Panc1 (cell line): ENCODE measurements at regions not wholly inside any gene's neighbourhood (a gene's known extent, or its start where the extent isn't known, plus 50 kb on each side); places are given as distances from the start of the nearest gene placed in this dataset.

Experiments
- ATAC-seq: fragments of 200-7000 bp; cut with Tn5 transposase; 2 replicates; pipeline ENCODE4 v1.9.1; 2020; ENCODE audit warnings: mild to moderate bottlenecking, moderate library complexity
- BruUV-seq: library from RNA; stranded (reverse); fragments of 400-500 nt; replicated peaks from 2 replicates; lab custom pipeline; 2021; lab: Mats Ljungman, UMichigan
- CTCF ChIA-PET: fragments of 300-600 bp; sonication (Branson Sonifier 250); formaldehyde crosslinking; loops from one replicate; lab custom pipeline; 2022; ENCODE audit warnings: antibody characterized with exemption; lab: Charles Lee
- POLR2A ChIA-PET: fragments of 300-600 bp; sonication (Branson Sonifier 250); formaldehyde crosslinking; loops from one replicate; lab custom pipeline; 2022; ENCODE audit warnings: antibody characterized with exemption; lab: Charles Lee
- DNase-seq: peaks from one replicate; pipeline ENCODE4 v3.0.0-alpha.2; 2010; ENCODE audit warnings: low read depth, low spot score
- H3K27ac ChIP-seq: 2 replicates; pipeline ENCODE4 v1.5.1; 2011; ENCODE audit warnings: mild to moderate bottlenecking, low read length, inconsistent platforms
- H3K27me3 ChIP-seq: fragments of 200-500 bp; sonication (Bioruptor generic); 2 replicates; pipeline ENCODE4 v1.6.0; 2014; ENCODE audit warnings: low read length, inconsistent platforms; ENCODE audit not compliant: control insufficient read depth, insufficient read depth
- H3K36me3 ChIP-seq: fragments of 200-500 bp; sonication (Bioruptor generic); 2 replicates; pipeline ENCODE4 v1.5.1; 2014; ENCODE audit warnings: inconsistent platforms, mild to moderate bottlenecking, low read length, moderate library complexity; ENCODE audit not compliant: control insufficient read depth, insufficient read depth
- H3K4me1 ChIP-seq: 2 replicates; pipeline ENCODE4 v1.5.1; 2011; ENCODE audit warnings: inconsistent platforms, mild to moderate bottlenecking, low read length, moderate library complexity; ENCODE audit not compliant: control insufficient read depth, insufficient read depth
- H3K4me3 ChIP-seq, 2 experiments: 2 replicates each; pipeline ENCODE4 v1.5.1; 2011 to 2012; ENCODE audit warnings: low read depth in 2 of 2, low read length in 2 of 2, mild to moderate bottlenecking in 2 of 2, inconsistent platforms in 1 of 2, moderate library complexity in 1 of 2
- H3K9me3 ChIP-seq: fragments of 200-500 bp; sonication (Bioruptor generic); 2 replicates; pipeline ENCODE4 v1.5.1; 2014; ENCODE audit warnings: low read depth, mild to moderate bottlenecking, inconsistent platforms, low read length, moderate library complexity; ENCODE audit not compliant: control insufficient read depth, insufficient read depth
- POLR2AphosphoS5 ChIP-seq: IDR thresholded peaks from 2 replicates; pipeline ENCODE4 v1.6.1; 2012; ENCODE audit warnings: mild to moderate bottlenecking, low read depth, low read length, moderate library complexity
- SIN3A ChIP-seq: IDR thresholded peaks from 2 replicates; pipeline ENCODE4 v1.6.1; 2012; ENCODE audit warnings: low read depth, mild to moderate bottlenecking, low read length, moderate library complexity, borderline replicate concordance; ENCODE audit not compliant: insufficient read depth
- TCF7L2 ChIP-seq: IDR thresholded peaks from 2 replicates; pipeline ENCODE4 v1.6.1; 2011; ENCODE audit warnings: mild to moderate bottlenecking, low read depth, low read length, inconsistent platforms
- in situ Hi-C: cut with HindIII; loops from 2 replicates; pipeline ENCODE4 v1.10.0; 2016; ENCODE audit warnings: low sequenced_read_pairs, low pct_unique_long_range_greater_than_20kb
- intact Hi-C: fragments of 100-400 bp; cut with micrococcal nuclease; formaldehyde crosslinking; loops from one replicate; pipeline ENCODE4 v1.10.0; 2022; ENCODE audit not compliant: unreplicated experiment
- TF ChIP-seq, protein P1 (sequence below): fragments of 450-650 bp; IDR thresholded peaks from 2 replicates; pipeline ENCODE4 v1.5.1; 2017; ENCODE audit warnings: mild to moderate bottlenecking
- TF ChIP-seq, protein P2 (sequence below), 2 experiments: IDR thresholded peaks; 2 replicates each; pipeline ENCODE4 v1.6.1; 2011 to 2012; ENCODE audit warnings: low read depth in 2 of 2, control low read depth in 1 of 2, low read length in 1 of 2, mild to moderate bottlenecking in 1 of 2, moderate library complexity in 1 of 2; ENCODE audit not compliant: insufficient read depth in 1 of 2

DNA sequence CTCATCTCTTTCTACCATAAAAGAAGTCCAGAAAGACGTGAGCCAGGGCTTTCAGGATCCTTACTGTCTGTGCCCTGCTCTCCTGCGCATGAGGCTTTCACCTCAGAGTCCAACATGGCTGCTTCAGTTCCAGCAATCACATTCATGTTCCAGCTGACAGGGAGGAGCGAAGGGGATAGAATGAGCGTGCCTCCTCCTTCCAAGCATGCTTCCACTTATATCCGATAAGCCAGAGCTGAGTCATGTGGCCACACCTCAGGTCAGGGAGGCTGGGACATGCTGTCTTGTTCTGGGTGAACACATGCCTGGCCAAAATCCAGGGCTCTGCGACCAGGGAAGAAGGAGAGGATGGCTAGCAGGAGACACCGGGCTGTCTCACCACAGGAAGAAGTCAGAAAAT lies 248.2 kb downstream of the SKAP2 start:
- intact Hi-C loops, result no loop called here
- ChIA-PET POLR2A (no interaction called here), CTCF (no interaction called here)
- H3K36me3 ChIP-seq, result no peaks in the 10 kb centered on the region
- no peak overlapping the region for H3K27ac ChIP-seq
- DNase-seq, result no peak
- no peak overlapping the region for H3K4me3 ChIP-seq
- no peak for ATAC-seq
- TF ChIP-seq, protein P1, sequence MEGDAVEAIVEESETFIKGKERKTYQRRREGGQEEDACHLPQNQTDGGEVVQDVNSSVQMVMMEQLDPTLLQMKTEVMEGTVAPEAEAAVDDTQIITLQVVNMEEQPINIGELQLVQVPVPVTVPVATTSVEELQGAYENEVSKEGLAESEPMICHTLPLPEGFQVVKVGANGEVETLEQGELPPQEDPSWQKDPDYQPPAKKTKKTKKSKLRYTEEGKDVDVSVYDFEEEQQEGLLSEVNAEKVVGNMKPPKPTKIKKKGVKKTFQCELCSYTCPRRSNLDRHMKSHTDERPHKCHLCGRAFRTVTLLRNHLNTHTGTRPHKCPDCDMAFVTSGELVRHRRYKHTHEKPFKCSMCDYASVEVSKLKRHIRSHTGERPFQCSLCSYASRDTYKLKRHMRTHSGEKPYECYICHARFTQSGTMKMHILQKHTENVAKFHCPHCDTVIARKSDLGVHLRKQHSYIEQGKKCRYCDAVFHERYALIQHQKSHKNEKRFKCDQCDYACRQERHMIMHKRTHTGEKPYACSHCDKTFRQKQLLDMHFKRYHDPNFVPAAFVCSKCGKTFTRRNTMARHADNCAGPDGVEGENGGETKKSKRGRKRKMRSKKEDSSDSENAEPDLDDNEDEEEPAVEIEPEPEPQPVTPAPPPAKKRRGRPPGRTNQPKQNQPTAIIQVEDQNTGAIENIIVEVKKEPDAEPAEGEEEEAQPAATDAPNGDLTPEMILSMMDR, result no peak
- TF ChIP-seq, protein P2, sequence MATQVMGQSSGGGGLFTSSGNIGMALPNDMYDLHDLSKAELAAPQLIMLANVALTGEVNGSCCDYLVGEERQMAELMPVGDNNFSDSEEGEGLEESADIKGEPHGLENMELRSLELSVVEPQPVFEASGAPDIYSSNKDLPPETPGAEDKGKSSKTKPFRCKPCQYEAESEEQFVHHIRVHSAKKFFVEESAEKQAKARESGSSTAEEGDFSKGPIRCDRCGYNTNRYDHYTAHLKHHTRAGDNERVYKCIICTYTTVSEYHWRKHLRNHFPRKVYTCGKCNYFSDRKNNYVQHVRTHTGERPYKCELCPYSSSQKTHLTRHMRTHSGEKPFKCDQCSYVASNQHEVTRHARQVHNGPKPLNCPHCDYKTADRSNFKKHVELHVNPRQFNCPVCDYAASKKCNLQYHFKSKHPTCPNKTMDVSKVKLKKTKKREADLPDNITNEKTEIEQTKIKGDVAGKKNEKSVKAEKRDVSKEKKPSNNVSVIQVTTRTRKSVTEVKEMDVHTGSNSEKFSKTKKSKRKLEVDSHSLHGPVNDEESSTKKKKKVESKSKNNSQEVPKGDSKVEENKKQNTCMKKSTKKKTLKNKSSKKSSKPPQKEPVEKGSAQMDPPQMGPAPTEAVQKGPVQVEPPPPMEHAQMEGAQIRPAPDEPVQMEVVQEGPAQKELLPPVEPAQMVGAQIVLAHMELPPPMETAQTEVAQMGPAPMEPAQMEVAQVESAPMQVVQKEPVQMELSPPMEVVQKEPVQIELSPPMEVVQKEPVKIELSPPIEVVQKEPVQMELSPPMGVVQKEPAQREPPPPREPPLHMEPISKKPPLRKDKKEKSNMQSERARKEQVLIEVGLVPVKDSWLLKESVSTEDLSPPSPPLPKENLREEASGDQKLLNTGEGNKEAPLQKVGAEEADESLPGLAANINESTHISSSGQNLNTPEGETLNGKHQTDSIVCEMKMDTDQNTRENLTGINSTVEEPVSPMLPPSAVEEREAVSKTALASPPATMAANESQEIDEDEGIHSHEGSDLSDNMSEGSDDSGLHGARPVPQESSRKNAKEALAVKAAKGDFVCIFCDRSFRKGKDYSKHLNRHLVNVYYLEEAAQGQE (IDR thresholded peaks at IDR 0.05; ENCODE audit: insufficient read depth in 1 of 2, low read depth in 2 of 2, low read length in 1 of 2), result no peak
- TF ChIP-seq SIN3A, result no peak
- no peak for TF ChIP-seq TCF7L2
- no peak for TF ChIP-seq POLR2AphosphoS5
- no peaks in the 10 kb centered on the region for H3K27me3 ChIP-seq
- in situ Hi-C loops, result no loop called here
- no peaks in the 10 kb centered on the region for H3K4me1 ChIP-seq
- no peaks in the 10 kb centered on the region for H3K9me3 ChIP-seq
- BruUV-seq, result no TSS peak

DNA sequence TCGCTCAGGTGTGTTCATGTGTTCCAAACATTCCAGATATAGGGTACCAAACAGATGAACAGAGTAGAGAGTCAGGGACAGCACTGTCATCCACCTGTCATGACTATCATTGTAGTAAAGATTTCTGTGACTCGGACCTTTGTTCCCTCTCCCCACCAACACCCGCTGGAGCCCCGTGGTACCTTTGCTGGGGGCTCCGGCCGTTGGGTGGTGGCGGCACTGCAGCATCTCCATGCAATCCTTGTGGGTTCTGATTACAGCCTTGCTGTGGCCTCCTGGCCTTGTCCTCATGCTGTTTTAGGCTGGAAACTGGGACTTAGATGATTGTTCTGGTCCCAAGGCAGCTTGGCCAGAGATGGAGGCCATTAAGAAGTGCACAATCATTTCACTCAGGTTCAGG lies 247.3 kb downstream of the SKAP2 start:
- CTCF ChIA-PET, result no interaction called here

More for the DNA sequence above, 247.3 kb downstream of the SKAP2 start:
- TF ChIP-seq SIN3A (no peak), TCF7L2 (no peak), POLR2AphosphoS5 (no peak)
- TF ChIP-seq, protein P1, result no peak
- TF ChIP-seq, protein P2 (IDR thresholded peaks at IDR 0.05; ENCODE audit: insufficient read depth in 1 of 2, low read depth in 2 of 2, low read length in 1 of 2), result no peak
- in situ Hi-C loops (no loop called here), intact Hi-C loops (no loop called here)
- H3K9me3 ChIP-seq, result no peaks in the 10 kb centered on the region
- no TSS peak for BruUV-seq
- ATAC-seq, result no peak
- no peak overlapping the region for H3K4me3 ChIP-seq
- no peaks in the 10 kb centered on the region for H3K4me1 ChIP-seq
- POLR2A ChIA-PET, result no interaction called here
- no peak for DNase-seq
- H3K36me3 ChIP-seq, result no peaks in the 10 kb centered on the region
- H3K27ac ChIP-seq, result no peak overlapping the region
- no peaks in the 10 kb centered on the region for H3K27me3 ChIP-seq
